Superior temporal gyrus (tissue), 1 donor: ENCODE measurements at regions not wholly inside any gene's neighbourhood (a gene's known extent, or its start where the extent isn't known, plus 50 kb on each side); places are given as distances from the start of the nearest gene placed in this dataset.
A peak's percentile ranks its signal among the peaks of the same experiment; 100 is the strongest.
"Not testable (repeated sequence)": the region's sequence is repeated elsewhere in the genome, so short reads cannot be mapped to it uniquely, and the experiment has no call there.

Source experiments
- DNase-seq: peaks from one replicate; pipeline ENCODE4 v3.0.0-alpha.2; 2016; ENCODE audit errors: extremely low spot score

- peak; percentile 13 for DNase-seq
These were observed 524.2 kb downstream of the CWH43 start for GRCh38 chr4:49510238-49510637.

- peak; percentile 22 for DNase-seq
These were observed 525.3 kb downstream of the CWH43 start for GRCh38 chr4:49511353-49511752.

GRCh38 chr4:49511881-49512491 is 525.9 kb downstream of the CWH43 start:
- peak; percentile 8 for DNase-seq

- DNase-seq = peak; percentile 8
These were observed 526.8 kb downstream of the CWH43 start for GRCh38 chr4:49512641-49513545.

GRCh38 chr4:49513546-49514115 is 527.6 kb downstream of the CWH43 start:
- DNase-seq = not testable (repeated sequence)

- DNase-seq = not testable (repeated sequence)
These were observed 528.2 kb downstream of the CWH43 start for GRCh38 chr4:49514171-49514699.

GRCh38 chr4:49514841-49515240 is 528.8 kb downstream of the CWH43 start:
- not testable (repeated sequence) for DNase-seq

GRCh38 chr4:49515241-49515640 is 529.2 kb downstream of the CWH43 start:
- not testable (repeated sequence) for DNase-seq

- DNase-seq = not testable (repeated sequence)
These were observed 530.0 kb downstream of the CWH43 start for GRCh38 chr4:49516096-49516495.

GRCh38 chr4:49516796-49517195 is 530.7 kb downstream of the CWH43 start:
- no peak for DNase-seq

GRCh38 chr4:49517485-49518205 is 531.6 kb downstream of the CWH43 start:
- not testable (repeated sequence) for DNase-seq

GRCh38 chr4:49519150-49520035 is 533.3 kb downstream of the CWH43 start:
- not testable (repeated sequence) for DNase-seq

- not testable (repeated sequence) for DNase-seq
These were observed 538.0 kb downstream of the CWH43 start for GRCh38 chr4:49523816-49524765.

GRCh38 chr4:49558916-49559676 is 573.0 kb downstream of the CWH43 start:
- not testable (repeated sequence) for DNase-seq

- DNase-seq = not testable (repeated sequence)
These were observed 574.2 kb downstream of the CWH43 start for GRCh38 chr4:49560131-49560816.

- not testable (repeated sequence) for DNase-seq
These were observed 574.8 kb downstream of the CWH43 start for GRCh38 chr4:49560883-49561282.

- not testable (repeated sequence) for DNase-seq
These were observed 584.2 kb downstream of the CWH43 start for GRCh38 chr4:49570248-49570647.

GRCh38 chr4:49573666-49574215 is 587.7 kb downstream of the CWH43 start:
- DNase-seq = not testable (repeated sequence)
